ENCODE measurements at regions not wholly inside any gene's neighbourhood (a gene's known extent, or its start where the extent isn't known, plus 50 kb on each side); places are given as distances from the start of the nearest gene placed in this dataset.
A peak's percentile ranks its signal among the peaks of the same experiment; 100 is the strongest.

DNA sequence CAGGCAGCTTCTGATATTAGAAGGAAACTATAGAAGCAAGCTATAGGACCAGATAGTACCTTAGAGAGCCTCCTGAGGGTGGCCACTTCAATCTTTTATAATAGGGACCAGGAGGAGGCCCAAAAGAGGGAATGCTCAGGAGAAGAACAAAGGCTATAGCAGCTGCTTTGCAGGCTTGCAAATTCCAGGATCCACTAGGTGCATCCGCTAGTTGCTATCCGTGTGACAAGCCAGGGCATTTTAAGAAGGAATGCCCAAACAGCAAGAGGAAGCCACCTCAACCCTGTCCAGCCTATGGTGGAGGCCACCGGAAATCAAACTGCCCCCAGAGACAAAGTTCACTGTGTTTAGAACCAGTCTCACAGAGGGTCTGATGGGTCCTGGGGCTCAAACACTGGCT, 192.6 kb upstream of the KIF2B start:
- Mint-ChIP-seq H3K4me3 (ENCODE audit: unreplicated experiment) (no peak overlapping the region), H3K36me3 (ENCODE audit: low read depth, unreplicated experiment) (no peaks in the 10 kb centered on the region), H3K27me3 (ENCODE audit: low read depth, unreplicated experiment) (no peaks in the 10 kb centered on the region), H3K27ac (ENCODE audit: unreplicated experiment) (no peak overlapping the region), H3K9me3 (ENCODE audit: unreplicated experiment) (no peaks in the 10 kb centered on the region), H3K4me1 (ENCODE audit: low read depth, unreplicated experiment) (peaks cover 41% of the 10 kb centered on the region)
- H3K4me1 ChIP-seq (ENCODE audit: insufficient read depth, low read length), result peaks cover 32% of the 10 kb centered on the region
- H4K20me1 ChIP-seq (ENCODE audit: insufficient read depth, low read length), result no peaks in the 10 kb centered on the region
- no peak overlapping the region for H3K4me3 ChIP-seq (ENCODE audit: insufficient read depth, low read depth, low read length)
- H3K27ac ChIP-seq (ENCODE audit: low read depth, low read length), result no peak overlapping the region
- H2AFZ ChIP-seq (ENCODE audit: low read depth, low read length), result no peak overlapping the region
- H3K79me2 ChIP-seq (ENCODE audit: insufficient read depth, low read length), result no peaks in the 10 kb centered on the region
- H3K9me3 ChIP-seq (ENCODE audit: insufficient read depth, low read depth, low read length), result no peaks in the 10 kb centered on the region
- FAIRE-seq (no peak), DNase-seq (ENCODE audit: low read depth) (no peak)
- TF ChIP-seq EZH2 (IDR thresholded peaks at IDR 0.05; ENCODE audit: insufficient read depth, low read length), result no peak
- TF ChIP-seq, protein P1, sequence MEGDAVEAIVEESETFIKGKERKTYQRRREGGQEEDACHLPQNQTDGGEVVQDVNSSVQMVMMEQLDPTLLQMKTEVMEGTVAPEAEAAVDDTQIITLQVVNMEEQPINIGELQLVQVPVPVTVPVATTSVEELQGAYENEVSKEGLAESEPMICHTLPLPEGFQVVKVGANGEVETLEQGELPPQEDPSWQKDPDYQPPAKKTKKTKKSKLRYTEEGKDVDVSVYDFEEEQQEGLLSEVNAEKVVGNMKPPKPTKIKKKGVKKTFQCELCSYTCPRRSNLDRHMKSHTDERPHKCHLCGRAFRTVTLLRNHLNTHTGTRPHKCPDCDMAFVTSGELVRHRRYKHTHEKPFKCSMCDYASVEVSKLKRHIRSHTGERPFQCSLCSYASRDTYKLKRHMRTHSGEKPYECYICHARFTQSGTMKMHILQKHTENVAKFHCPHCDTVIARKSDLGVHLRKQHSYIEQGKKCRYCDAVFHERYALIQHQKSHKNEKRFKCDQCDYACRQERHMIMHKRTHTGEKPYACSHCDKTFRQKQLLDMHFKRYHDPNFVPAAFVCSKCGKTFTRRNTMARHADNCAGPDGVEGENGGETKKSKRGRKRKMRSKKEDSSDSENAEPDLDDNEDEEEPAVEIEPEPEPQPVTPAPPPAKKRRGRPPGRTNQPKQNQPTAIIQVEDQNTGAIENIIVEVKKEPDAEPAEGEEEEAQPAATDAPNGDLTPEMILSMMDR (IDR thresholded peaks at IDR 0.05; ENCODE audit: insufficient read depth, low read depth, low read length), result no peak
- no peaks in the 10 kb centered on the region for H3K27me3 ChIP-seq (ENCODE audit: insufficient read depth, low read length)
- no peak overlapping the region for H3K4me2 ChIP-seq (ENCODE audit: low read length)
- no peaks in the 10 kb centered on the region for H3K36me3 ChIP-seq (ENCODE audit: insufficient read depth, low read length)
- no peak overlapping the region for H3K9ac ChIP-seq (ENCODE audit: low read length)

DNA sequence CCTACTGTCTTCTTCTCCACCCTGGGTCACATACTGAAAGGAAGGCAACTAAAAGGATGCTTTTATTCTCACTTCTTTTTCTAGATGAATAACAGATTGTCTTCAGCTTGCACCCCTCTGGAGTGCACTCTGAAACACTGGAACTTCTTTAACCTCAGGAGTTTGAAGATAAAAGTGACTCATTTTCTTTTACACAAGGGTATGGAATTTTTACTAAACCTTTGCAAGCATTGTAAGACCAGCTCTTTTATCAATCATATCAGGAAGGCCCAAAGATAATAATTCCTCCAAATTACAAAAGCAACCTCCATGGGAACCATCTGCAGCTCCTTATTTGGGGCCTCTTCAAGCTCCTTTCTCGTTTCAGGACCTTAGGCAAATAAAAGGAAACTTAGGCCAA, 193.5 kb upstream of the KIF2B start:
- H3K9me3 ChIP-seq (ENCODE audit: insufficient read depth, low read depth, low read length), result no peaks in the 10 kb centered on the region
- DNase-seq (ENCODE audit: low read depth) (peak; percentile 76), FAIRE-seq (no peak)
- H3K27me3 Mint-ChIP-seq (ENCODE audit: low read depth, unreplicated experiment), result no peaks in the 10 kb centered on the region
- H2AFZ ChIP-seq (ENCODE audit: low read depth, low read length), result no peak overlapping the region
- H3K79me2 ChIP-seq (ENCODE audit: insufficient read depth, low read length), result no peaks in the 10 kb centered on the region
- peak overlapping the region; percentile 45 for H3K4me2 ChIP-seq (ENCODE audit: low read length)
- H3K27me3 ChIP-seq (ENCODE audit: insufficient read depth, low read length), result no peaks in the 10 kb centered on the region
- no peaks in the 10 kb centered on the region for H3K36me3 Mint-ChIP-seq (ENCODE audit: low read depth, unreplicated experiment)
- peaks cover 38% of the 10 kb centered on the region for H3K4me1 Mint-ChIP-seq (ENCODE audit: low read depth, unreplicated experiment)
- no peaks in the 10 kb centered on the region for H3K9me3 Mint-ChIP-seq (ENCODE audit: unreplicated experiment)
- no peaks in the 10 kb centered on the region for H3K36me3 ChIP-seq (ENCODE audit: insufficient read depth, low read length)
- H3K4me3 Mint-ChIP-seq (ENCODE audit: unreplicated experiment), result no peak overlapping the region
- H4K20me1 ChIP-seq (ENCODE audit: insufficient read depth, low read length), result no peaks in the 10 kb centered on the region
- peak overlapping the region; percentile 94 for H3K27ac Mint-ChIP-seq (ENCODE audit: unreplicated experiment)
- TF ChIP-seq EZH2 (IDR thresholded peaks at IDR 0.05; ENCODE audit: insufficient read depth, low read length), result no peak
- TF ChIP-seq, protein P1 (IDR thresholded peaks at IDR 0.05; ENCODE audit: insufficient read depth, low read depth, low read length), result no peak
- H3K4me3 ChIP-seq (ENCODE audit: insufficient read depth, low read depth, low read length), result no peak overlapping the region
- peaks cover 32% of the 10 kb centered on the region for H3K4me1 ChIP-seq (ENCODE audit: insufficient read depth, low read length)
- H3K27ac ChIP-seq (ENCODE audit: low read depth, low read length), result peak overlapping the region; percentile 86
- no peak overlapping the region for H3K9ac ChIP-seq (ENCODE audit: low read length)

DNA sequence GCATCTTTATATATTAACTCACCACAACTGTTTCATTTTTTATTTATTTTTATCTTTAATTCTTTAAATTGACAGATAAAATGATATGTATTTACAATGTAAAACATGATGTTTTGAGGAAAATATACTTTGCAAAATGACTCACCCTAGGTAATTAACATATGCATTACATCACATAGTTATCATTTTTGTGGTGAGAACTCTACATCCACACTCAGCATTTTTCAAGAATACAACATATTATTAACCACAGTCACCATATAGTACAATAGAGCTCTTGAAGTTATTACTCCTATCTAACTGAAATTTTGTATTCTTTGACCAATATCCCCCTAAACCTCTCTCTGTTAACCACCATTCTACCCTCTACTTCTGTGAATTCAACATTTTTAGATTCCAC, 194.7 kb upstream of the KIF2B start:
- TF ChIP-seq, protein P1 (IDR thresholded peaks at IDR 0.05; ENCODE audit: insufficient read depth, low read depth, low read length), result no peak
- no peak for TF ChIP-seq EZH2 (IDR thresholded peaks at IDR 0.05; ENCODE audit: insufficient read depth, low read length)
- H3K27me3 ChIP-seq (ENCODE audit: insufficient read depth, low read length), result no peaks in the 10 kb centered on the region
- no peaks in the 10 kb centered on the region for H3K79me2 ChIP-seq (ENCODE audit: insufficient read depth, low read length)
- DNase-seq (ENCODE audit: low read depth) (peak; percentile 78), FAIRE-seq (no peak)
- peak overlapping the region; percentile 42 for H3K9ac ChIP-seq (ENCODE audit: low read length)
- H4K20me1 ChIP-seq (ENCODE audit: insufficient read depth, low read length), result no peaks in the 10 kb centered on the region
- no peak overlapping the region for H3K4me3 ChIP-seq (ENCODE audit: insufficient read depth, low read depth, low read length)
- H3K36me3 Mint-ChIP-seq (ENCODE audit: low read depth, unreplicated experiment), result no peaks in the 10 kb centered on the region
- no peak overlapping the region for H3K4me3 Mint-ChIP-seq (ENCODE audit: unreplicated experiment)
- no peaks in the 10 kb centered on the region for H3K27me3 Mint-ChIP-seq (ENCODE audit: low read depth, unreplicated experiment)
- peaks cover 35% of the 10 kb centered on the region for H3K4me1 Mint-ChIP-seq (ENCODE audit: low read depth, unreplicated experiment)
- no peaks in the 10 kb centered on the region for H3K36me3 ChIP-seq (ENCODE audit: insufficient read depth, low read length)
- peak overlapping the region; percentile 94 for H3K27ac Mint-ChIP-seq (ENCODE audit: unreplicated experiment)
- H3K4me1 ChIP-seq (ENCODE audit: insufficient read depth, low read length), result peaks cover 32% of the 10 kb centered on the region
- peak overlapping the region; percentile 76 for H3K4me2 ChIP-seq (ENCODE audit: low read length)
- H3K9me3 ChIP-seq (ENCODE audit: insufficient read depth, low read depth, low read length), result no peaks in the 10 kb centered on the region
- H3K27ac ChIP-seq (ENCODE audit: low read depth, low read length), result peak overlapping the region; percentile 86
- H3K9me3 Mint-ChIP-seq (ENCODE audit: unreplicated experiment), result no peaks in the 10 kb centered on the region
- no peak overlapping the region for H2AFZ ChIP-seq (ENCODE audit: low read depth, low read length)

Data from astrocyte (in vitro differentiated cells and primary cell).